MM.1S (cell line): ENCODE measurements at regions not wholly inside any gene's neighbourhood (a gene's known extent, or its start where the extent isn't known, plus 50 kb on each side); places are given as distances from the start of the nearest gene placed in this dataset.

Source experiments
- DNase-seq: peaks from one replicate; pipeline ENCODE4 v3.0.0-alpha.2; 2015
- H2AFZ ChIP-seq: fragments of 300-600 bp; sonication (generic); 2 replicates; pipeline ENCODE4 v1.6.0; 2016; ENCODE audit warnings: antibody characterized with exemption, low read length
- H3F3A ChIP-seq: fragments of 300-600 bp; sonication (generic); 2 replicates; pipeline ENCODE4 v1.6.1; 2016; ENCODE audit warnings: mild to moderate bottlenecking, antibody characterized with exemption, low read length, moderate library complexity, mixed read lengths; ENCODE audit not compliant: insufficient read depth
- H3K27ac ChIP-seq: fragments of 300-600 bp; sonication (generic); 2 replicates; pipeline ENCODE4 v1.5.1; 2016; ENCODE audit warnings: mild to moderate bottlenecking, low read length
- H3K27me3 ChIP-seq: fragments of 300-600 bp; sonication (generic); replicated peaks from 2 replicates; pipeline ENCODE4 v1.6.0; 2016; ENCODE audit warnings: low read length; ENCODE audit not compliant: insufficient read depth
- H3K36me3 ChIP-seq: fragments of 300-600 bp; sonication (generic); replicated peaks from 2 replicates; pipeline ENCODE4 v1.6.1; 2016; ENCODE audit warnings: mild to moderate bottlenecking, low read length, mixed read lengths; ENCODE audit not compliant: insufficient read depth
- H3K4me1 ChIP-seq: fragments of 300-600 bp; sonication (generic); 2 replicates; pipeline ENCODE4 v1.6.1; 2016; ENCODE audit warnings: low read length, mixed read lengths
- H3K4me2 ChIP-seq: fragments of 300-600 bp; sonication (generic); 2 replicates; pipeline ENCODE4 v1.6.0; 2016; ENCODE audit warnings: low read depth, low read length
- H3K4me3 ChIP-seq: fragments of 300-600 bp; sonication (generic); 2 replicates; pipeline ENCODE4 v1.5.1; 2016; ENCODE audit warnings: low read length, mixed read lengths
- H3K79me2 ChIP-seq: fragments of 300-600 bp; sonication (generic); 2 replicates; pipeline ENCODE4 v1.6.1; 2016; ENCODE audit warnings: mixed run types, low read length, mixed read lengths
- H3K9ac ChIP-seq: fragments of 300-600 bp; sonication (generic); 2 replicates; pipeline ENCODE4 v1.6.1; 2016; ENCODE audit warnings: low read length, mixed read lengths
- H3K9me2 ChIP-seq: fragments of 300-600 bp; sonication (generic); replicated peaks from 2 replicates; pipeline ENCODE4 v1.6.1; 2016; ENCODE audit warnings: mild to moderate bottlenecking, low read length, mixed read lengths; ENCODE audit not compliant: insufficient read depth
- H3K9me3 ChIP-seq: fragments of 300-600 bp; sonication (generic); replicated peaks from 2 replicates; pipeline ENCODE4 v1.6.1; 2016; ENCODE audit warnings: mild to moderate bottlenecking, low read length, mixed read lengths; ENCODE audit not compliant: insufficient read depth
- H4K20me1 ChIP-seq: fragments of 300-600 bp; sonication (generic); 2 replicates; pipeline ENCODE4 v1.6.1; 2016; ENCODE audit warnings: mild to moderate bottlenecking, low read length, moderate library complexity, mixed read lengths; ENCODE audit not compliant: insufficient read depth
- CTCF ChIP-seq: fragments of 300-600 bp; sonication (generic); IDR thresholded peaks from 2 replicates; pipeline ENCODE4 v1.5.1; 2016; ENCODE audit warnings: antibody characterized with exemption, low read length, mixed read lengths
- EZH2 ChIP-seq: fragments of 300-600 bp; sonication (generic); optimal IDR thresholded peaks from 2 replicates; pipeline ENCODE3; 2017; ENCODE audit warnings: low read depth, mild to moderate bottlenecking, antibody characterized with exemption, low read length, mixed read lengths
- EZH2phosphoT487 ChIP-seq: fragments of 300-600 bp; sonication (generic); IDR thresholded peaks from 2 replicates; pipeline ENCODE4 v1.6.1; 2018; ENCODE audit warnings: antibody characterized with exemption, low read length

GRCh38 chr4:1499465-1499864 lies 93.2 kb upstream of the NKX1-1 start:
- Histone ChIP-seq H3K9me3 (no peaks in the 10 kb centered on the region), H3K27me3 (no peaks in the 10 kb centered on the region; the same call in 1 of the 2 replicates), H3K9me2 (no peaks in the 10 kb centered on the region), H2AFZ (no peak overlapping the region), H3K9ac (no peak overlapping the region), H3K4me3 (no peak overlapping the region), H3K36me3 (no peaks in the 10 kb centered on the region), H4K20me1 (no peaks in the 10 kb centered on the region), H3F3A (no peaks in the 10 kb centered on the region), H3K4me1 (no peaks in the 10 kb centered on the region), H3K79me2 (no peaks in the 10 kb centered on the region), H3K4me2 (no peak overlapping the region), H3K27ac (no peak overlapping the region)
- no peak for DNase-seq
- TF ChIP-seq EZH2 (no peak), EZH2phosphoT487 (no peak), CTCF (no peak)

DNA sequence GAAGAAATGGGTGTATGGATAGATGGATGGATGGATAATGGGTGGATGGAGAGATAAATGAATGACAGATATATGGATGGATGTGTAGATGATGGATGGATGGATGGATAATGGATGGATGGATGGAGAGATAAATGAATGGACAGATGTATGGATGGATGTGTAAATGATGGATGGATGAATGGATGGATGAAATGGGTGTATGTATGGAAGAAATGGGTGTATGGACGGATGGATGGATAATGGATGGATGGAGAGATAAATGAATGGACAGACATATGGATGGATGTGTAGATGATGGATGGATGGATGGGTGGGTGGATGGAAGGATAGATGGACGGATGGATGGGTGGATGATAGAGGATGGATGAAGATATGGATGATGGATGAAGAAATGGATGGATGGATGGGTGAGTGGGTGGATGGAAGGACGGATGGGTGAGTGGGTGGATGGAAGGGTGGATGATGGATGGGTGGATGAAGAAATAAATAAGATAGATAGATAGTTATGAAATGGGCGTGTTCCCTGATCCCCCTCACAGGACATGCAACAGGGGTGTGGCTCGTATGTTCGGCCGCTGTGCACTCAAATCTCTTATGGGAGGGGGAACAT lies 91.1 kb upstream of the NKX1-1 start:
- H3K9me2 ChIP-seq: no peaks in the 10 kb centered on the region
- no peaks in the 10 kb centered on the region for H3K36me3 ChIP-seq
- H2AFZ ChIP-seq: no peak overlapping the region
- H3K9ac ChIP-seq: no peak overlapping the region
- H3K27me3 ChIP-seq: no peaks in the 10 kb centered on the region; the same call in 1 of the 2 replicates
- no peaks in the 10 kb centered on the region for H3K79me2 ChIP-seq
- H3K4me2 ChIP-seq: no peak overlapping the region
- no peaks in the 10 kb centered on the region for H3K4me1 ChIP-seq
- no peak overlapping the region for H3K4me3 ChIP-seq
- no peak overlapping the region for H3K27ac ChIP-seq
- no peak for TF ChIP-seq EZH2phosphoT487
- TF ChIP-seq EZH2: no peak
- TF ChIP-seq CTCF: no peak
- no peak for DNase-seq
- no peaks in the 10 kb centered on the region for H4K20me1 ChIP-seq
- no peaks in the 10 kb centered on the region for H3K9me3 ChIP-seq
- no peaks in the 10 kb centered on the region for H3F3A ChIP-seq

DNA sequence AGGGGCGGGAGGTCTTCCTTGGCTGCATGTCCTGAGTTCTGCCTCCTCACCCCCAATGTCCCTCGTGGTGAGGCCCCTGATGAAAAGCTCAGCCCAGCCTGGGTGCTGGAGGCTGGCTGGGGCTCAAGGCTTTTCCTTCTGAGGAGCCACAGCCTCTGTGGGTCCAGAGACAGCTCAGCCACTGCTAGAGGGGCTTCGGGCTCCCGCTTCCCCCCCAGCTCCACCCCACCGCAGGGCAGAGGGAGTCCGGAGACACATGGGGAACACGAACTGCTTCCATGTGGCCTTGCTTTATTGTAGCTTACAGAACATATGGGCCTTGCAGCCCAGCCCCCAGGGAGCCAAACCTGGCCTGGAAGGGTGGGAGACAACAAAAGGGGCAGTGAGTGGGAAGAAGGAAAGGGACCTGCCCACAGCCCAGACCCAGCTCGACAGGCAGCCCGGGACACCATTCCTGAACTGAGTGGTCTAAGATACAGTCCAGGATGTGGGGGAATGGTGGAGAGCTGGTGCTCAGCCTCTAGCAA lies 89.9 kb upstream of the NKX1-1 start:
- Histone ChIP-seq H2AFZ (no peak overlapping the region), H3K4me3 (no peak overlapping the region), H3K27ac (no peak overlapping the region), H3K27me3 (no peaks in the 10 kb centered on the region), H4K20me1 (no peaks in the 10 kb centered on the region), H3K9ac (no peak overlapping the region), H3K36me3 (no peaks in the 10 kb centered on the region), H3K4me1 (no peaks in the 10 kb centered on the region), H3K9me3 (no peaks in the 10 kb centered on the region), H3F3A (no peaks in the 10 kb centered on the region), H3K4me2 (no peak overlapping the region), H3K79me2 (no peaks in the 10 kb centered on the region), H3K9me2 (no peaks in the 10 kb centered on the region)
- DNase-seq: no peak
- TF ChIP-seq EZH2 (no peak), EZH2phosphoT487 (no peak), CTCF (no peak)
